Choroid plexus epithelial cell (primary cell): ENCODE measurements at regions not wholly inside any gene's neighbourhood (a gene's known extent, or its start where the extent isn't known, plus 50 kb on each side); places are given as distances from the start of the nearest gene placed in this dataset.

ENCODE experiments used
- DNase-seq: peaks from one replicate; pipeline ENCODE4 v3.0.0-alpha.2; 2010; ENCODE audit warnings: low read depth
- H3K4me3 ChIP-seq: 2 replicates; pipeline ENCODE4 v1.5.1; 2011; ENCODE audit warnings: low read depth, mild to moderate bottlenecking, control low read depth, low read length, moderate library complexity
- TF ChIP-seq, protein P1 (sequence below): conservative IDR thresholded peaks from 2 replicates; pipeline ENCODE4 v1.5.1; 2011; ENCODE audit warnings: low read depth, mild to moderate bottlenecking, control low read depth, inconsistent platforms, low read length, moderate library complexity

DNA sequence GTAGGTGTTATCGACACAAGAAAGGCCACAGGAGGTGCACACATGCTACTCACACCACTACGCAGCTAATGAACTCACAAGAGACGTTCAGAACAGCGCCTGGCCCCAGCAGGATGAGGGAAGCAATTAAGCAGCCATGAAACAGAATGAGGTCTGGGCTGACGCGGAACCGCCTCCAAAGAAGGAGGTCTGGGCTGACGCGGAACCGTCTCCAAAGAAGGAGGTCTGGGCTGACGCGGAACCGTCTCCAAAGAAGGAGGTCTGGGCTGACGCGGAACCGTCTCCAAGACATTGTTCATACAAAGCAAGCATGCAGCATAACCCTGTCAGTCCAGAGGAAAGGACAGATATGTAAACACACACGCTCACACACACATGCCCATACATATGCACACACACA lies 63.2 kb upstream of the ZNF354A start:
- no peak overlapping the region for H3K4me3 ChIP-seq
- DNase-seq: no peak
- TF ChIP-seq, protein P1, sequence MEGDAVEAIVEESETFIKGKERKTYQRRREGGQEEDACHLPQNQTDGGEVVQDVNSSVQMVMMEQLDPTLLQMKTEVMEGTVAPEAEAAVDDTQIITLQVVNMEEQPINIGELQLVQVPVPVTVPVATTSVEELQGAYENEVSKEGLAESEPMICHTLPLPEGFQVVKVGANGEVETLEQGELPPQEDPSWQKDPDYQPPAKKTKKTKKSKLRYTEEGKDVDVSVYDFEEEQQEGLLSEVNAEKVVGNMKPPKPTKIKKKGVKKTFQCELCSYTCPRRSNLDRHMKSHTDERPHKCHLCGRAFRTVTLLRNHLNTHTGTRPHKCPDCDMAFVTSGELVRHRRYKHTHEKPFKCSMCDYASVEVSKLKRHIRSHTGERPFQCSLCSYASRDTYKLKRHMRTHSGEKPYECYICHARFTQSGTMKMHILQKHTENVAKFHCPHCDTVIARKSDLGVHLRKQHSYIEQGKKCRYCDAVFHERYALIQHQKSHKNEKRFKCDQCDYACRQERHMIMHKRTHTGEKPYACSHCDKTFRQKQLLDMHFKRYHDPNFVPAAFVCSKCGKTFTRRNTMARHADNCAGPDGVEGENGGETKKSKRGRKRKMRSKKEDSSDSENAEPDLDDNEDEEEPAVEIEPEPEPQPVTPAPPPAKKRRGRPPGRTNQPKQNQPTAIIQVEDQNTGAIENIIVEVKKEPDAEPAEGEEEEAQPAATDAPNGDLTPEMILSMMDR: no peak

DNA sequence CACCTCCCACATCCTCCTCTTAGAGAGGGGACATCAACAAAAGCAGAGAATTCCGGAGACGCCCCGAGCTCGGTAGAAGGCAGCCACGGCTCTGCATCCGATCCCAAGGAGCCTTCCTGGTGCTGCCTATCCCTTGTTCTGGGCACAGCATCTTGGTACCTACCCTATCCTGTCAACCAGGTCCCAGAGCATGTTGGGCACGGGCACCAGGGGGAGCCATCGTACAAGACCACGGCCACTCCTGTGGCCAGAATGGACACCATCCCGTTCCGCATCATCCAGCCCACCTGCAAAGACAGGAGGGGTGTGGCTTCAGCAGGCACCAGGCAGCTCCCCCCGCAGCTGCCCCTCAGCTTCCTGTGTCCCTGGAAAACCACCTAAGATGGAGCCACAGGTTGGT lies 62.7 kb upstream of the ZNF354A start:
- H3K4me3 ChIP-seq: no peak overlapping the region
- TF ChIP-seq, protein P1: peak; percentile 26
- no peak for DNase-seq

DNA sequence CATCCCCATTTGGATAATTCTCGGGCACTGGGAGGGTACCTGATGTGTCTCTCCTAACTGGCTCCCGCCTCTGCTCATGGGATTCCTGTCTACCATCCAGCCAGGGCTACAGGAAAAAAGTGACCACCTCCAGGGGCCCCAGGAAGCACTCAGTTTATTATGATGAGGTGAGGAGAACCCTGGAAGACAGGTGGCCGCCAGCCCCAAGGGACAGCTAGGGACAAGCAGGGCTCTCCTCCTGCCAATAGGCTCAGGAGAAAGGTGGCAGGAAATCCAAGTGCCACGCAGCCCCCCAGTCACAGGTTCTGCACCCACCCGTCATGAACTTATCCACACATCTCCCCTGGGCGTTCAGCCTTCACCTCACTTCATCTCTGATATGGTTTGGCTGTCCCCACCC lies 61.5 kb upstream of the ZNF354A start:
- TF ChIP-seq, protein P1: no peak
- DNase-seq: no peak
- no peak overlapping the region for H3K4me3 ChIP-seq

DNA sequence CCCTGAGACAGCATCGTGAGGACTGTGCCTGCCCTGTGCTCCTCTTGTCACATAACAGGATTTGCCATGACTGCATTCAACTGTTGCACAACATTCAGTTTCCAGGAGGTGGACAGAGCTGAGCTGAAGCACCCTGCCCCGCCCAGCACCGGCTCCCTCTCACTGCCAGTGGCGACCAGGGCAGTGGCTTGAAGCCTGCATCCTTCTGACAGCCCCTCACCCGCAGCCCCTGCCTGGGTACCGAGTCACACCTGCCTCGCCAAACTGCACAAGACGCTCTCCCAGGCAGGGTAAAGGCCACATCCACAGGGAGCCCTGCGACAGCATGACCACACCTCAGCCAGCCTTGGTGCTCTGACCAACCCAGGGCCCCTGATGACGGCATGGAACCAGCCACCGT lies 59.9 kb upstream of the ZNF354A start:
- TF ChIP-seq, protein P1: no peak
- no peak overlapping the region for H3K4me3 ChIP-seq
- DNase-seq: no peak

DNA sequence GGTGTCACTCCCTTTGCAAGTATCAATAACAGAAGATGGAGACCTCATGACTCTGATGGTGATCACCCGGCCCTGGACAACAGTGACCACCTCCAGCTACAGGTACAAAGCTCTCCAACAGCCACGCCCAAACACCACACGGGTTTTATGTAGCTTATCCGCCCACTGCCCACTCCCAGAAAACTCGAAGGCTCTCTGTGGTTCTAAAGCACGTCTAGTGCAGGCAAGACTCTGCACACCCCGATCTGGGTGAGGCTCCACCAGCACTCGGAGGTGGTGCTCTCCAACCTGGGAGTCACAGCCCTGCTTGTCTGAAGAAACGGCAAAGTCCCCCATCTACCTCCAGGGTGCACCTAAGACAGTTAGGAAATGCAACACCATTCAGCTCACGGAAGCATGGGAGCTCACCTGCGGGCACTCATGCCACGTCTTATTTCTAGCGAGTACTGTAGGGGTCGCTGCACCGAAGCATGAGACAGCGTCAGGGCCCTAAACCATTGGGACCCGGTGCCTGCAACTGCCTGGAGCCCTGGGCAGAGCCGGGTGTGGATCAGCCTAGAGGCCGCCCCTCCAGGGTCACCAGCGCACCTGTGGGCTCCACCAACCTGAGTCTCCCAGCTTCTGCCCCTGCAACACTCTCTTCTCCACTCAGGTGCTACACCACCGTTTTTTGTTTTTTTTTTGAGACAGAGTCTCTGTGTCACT lies 58.1 kb upstream of the ZNF354A start:
- no peak for DNase-seq
- no peak overlapping the region for H3K4me3 ChIP-seq
- TF ChIP-seq, protein P1: no peak

DNA sequence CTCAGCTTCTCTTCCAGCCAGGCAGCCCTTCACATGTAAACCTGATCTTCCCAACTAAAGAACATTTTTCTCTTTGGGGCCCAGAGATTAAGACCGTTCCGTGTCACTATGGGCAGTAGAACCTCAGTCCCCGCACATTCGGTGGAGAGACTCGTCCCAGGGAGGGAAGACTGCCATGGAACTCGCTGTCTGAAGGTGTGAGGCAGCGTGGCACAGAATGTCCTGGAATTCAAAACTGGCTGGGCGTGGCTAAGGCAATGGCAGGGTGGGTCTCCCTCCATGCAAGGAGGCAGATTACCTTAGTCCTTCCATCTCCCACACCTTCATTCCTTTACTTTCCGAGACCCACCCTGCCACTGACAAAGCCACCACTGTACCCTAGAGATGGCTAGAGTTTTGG lies 57.4 kb upstream of the ZNF354A start:
- no peak for DNase-seq
- H3K4me3 ChIP-seq: no peak overlapping the region
- TF ChIP-seq, protein P1: no peak

DNA sequence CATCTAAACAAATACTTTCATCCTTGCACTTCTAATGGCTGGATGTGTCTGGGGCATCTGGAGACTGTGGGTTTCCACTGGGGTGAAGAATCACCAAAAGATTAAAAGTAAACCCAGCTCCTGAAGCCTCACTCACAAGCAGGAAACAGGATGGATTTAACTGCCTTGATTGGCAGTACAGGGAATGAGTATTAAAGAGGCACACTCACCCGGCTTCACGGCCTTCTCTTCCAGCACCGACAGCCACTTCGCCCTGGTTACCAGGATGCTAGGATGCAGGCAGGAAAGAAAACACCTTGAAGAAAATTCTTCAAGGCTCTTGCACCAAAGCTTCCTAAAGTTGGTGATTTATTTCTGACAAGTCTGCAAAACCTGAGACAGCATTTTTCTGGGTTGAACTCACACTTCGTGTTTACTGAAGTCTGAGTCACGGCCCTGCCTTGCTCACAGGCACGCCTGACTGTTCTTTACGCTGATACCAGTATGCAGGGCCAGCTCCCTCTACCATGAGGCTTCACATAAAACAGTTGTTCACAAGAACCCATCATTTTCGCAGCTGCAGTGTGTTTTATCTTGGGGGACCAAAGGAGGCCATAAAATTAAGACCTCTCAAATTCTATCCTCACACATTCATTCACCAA lies 56.5 kb upstream of the ZNF354A start:
- TF ChIP-seq, protein P1: no peak
- peak; percentile 67 for DNase-seq
- H3K4me3 ChIP-seq: no peak overlapping the region
